HFFc6 (cell line): ENCODE measurements at regions not wholly inside any gene's neighbourhood (a gene's known extent, or its start where the extent isn't known, plus 50 kb on each side); places are given as distances from the start of the nearest gene placed in this dataset.
A peak's percentile ranks its signal among the peaks of the same experiment; 100 is the strongest.

ENCODE experiments used
- DNase-seq: peaks from one replicate; pipeline ENCODE4 v3.0.0-alpha.2; 2018
- H3K27ac Mint-ChIP-seq: 2 replicates; pipeline ENCODE4 v1.8.0; 2020; ENCODE audit warnings: mild to moderate bottlenecking, mixed read lengths
- H3K27me3 Mint-ChIP-seq: 2 replicates; pipeline ENCODE4 v1.8.0; 2021; ENCODE audit warnings: mild to moderate bottlenecking, moderate library complexity, mixed read lengths; ENCODE audit not compliant: insufficient read depth
- H3K36me3 Mint-ChIP-seq: 2 replicates; pipeline ENCODE4 v1.8.0; 2021; ENCODE audit warnings: low read depth, mixed read lengths
- H3K4me1 Mint-ChIP-seq: 2 replicates; pipeline ENCODE4 v1.8.0; 2020; ENCODE audit warnings: low read depth, mixed read lengths
- H3K4me3 Mint-ChIP-seq: 2 replicates; pipeline ENCODE4 v1.8.0; 2020; ENCODE audit warnings: mild to moderate bottlenecking, moderate library complexity, mixed read lengths
- H3K9me3 Mint-ChIP-seq: 2 replicates; pipeline ENCODE4 v1.8.0; 2020; ENCODE audit warnings: mild to moderate bottlenecking, mixed read lengths
- TF ChIP-seq, protein P1 (sequence below): fragments of 200-600 bp; sonication (generic); IDR thresholded peaks from 2 replicates; pipeline ENCODE4 v1.5.0; 2021; ENCODE audit warnings: antibody characterized with exemption, mild to moderate bottlenecking

DNA sequence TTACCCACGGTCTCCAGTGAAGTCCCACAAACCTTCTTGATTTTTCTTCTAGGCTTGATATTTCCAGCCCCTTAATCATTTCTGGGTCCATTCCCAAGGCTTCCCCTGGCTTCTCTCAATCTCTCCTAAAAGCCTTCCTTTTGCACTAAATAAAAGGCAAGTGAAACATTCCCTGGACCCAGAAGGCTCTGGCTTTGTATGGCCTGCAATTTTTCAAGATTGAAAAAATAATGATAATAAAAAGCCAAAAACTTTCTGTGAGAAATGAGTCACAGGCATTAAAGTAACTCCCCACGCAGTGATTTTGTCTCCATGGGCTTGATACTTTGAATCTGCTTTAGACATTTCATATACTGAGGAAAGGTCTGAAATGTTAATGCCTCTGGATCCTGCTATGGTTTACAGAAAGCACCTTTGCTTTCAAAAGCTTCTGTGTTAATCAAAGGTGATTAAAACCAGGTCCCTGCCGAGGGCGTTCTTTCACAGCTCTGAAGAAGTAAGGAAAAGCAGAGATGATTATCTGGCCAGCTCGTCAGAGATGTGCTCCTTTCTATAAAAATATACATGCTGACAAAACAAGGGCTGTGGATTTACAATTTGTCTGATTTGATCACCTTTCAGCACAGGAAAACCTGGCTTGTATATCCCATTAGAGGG is 118.9 kb upstream of the TMEM72 start:
- Mint-ChIP-seq H3K36me3 (no peaks in the 10 kb centered on the region), H3K9me3 (no peaks in the 10 kb centered on the region), H3K27ac (no peak overlapping the region), H3K4me3 (no peak overlapping the region), H3K27me3 (peaks cover 2% of the 10 kb centered on the region), H3K4me1 (peaks cover 18% of the 10 kb centered on the region)
- no peak for DNase-seq
- TF ChIP-seq, protein P1, sequence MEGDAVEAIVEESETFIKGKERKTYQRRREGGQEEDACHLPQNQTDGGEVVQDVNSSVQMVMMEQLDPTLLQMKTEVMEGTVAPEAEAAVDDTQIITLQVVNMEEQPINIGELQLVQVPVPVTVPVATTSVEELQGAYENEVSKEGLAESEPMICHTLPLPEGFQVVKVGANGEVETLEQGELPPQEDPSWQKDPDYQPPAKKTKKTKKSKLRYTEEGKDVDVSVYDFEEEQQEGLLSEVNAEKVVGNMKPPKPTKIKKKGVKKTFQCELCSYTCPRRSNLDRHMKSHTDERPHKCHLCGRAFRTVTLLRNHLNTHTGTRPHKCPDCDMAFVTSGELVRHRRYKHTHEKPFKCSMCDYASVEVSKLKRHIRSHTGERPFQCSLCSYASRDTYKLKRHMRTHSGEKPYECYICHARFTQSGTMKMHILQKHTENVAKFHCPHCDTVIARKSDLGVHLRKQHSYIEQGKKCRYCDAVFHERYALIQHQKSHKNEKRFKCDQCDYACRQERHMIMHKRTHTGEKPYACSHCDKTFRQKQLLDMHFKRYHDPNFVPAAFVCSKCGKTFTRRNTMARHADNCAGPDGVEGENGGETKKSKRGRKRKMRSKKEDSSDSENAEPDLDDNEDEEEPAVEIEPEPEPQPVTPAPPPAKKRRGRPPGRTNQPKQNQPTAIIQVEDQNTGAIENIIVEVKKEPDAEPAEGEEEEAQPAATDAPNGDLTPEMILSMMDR, result no peak

DNA sequence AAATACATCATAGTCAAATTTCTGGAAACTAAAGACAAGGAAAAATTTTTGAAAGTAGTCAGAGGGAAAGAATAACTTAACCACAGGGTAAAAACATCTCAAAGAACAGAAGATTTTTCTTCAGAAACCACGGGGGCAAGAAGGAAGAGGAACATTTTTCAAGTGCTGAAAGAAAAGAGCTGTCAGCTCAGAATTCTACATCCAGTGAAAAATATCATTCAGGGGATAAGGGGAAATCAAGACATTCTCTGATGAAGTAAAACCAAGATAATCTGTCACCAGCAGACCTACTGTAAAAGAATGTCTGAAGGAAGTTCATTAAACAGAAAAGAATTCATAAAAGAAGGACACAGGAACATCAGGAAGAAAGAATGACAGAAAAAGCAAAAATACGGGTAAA is 111.2 kb upstream of the TMEM72 start:
- no peaks in the 10 kb centered on the region for H3K9me3 Mint-ChIP-seq
- no peak overlapping the region; the same call in 1 of the 2 replicates for H3K4me3 Mint-ChIP-seq
- no peaks in the 10 kb centered on the region for H3K36me3 Mint-ChIP-seq
- H3K4me1 Mint-ChIP-seq, result peaks cover 68% of the 10 kb centered on the region
- TF ChIP-seq, protein P1, result no peak
- H3K27me3 Mint-ChIP-seq, result no peaks in the 10 kb centered on the region; the same call in 1 of the 2 replicates
- peak overlapping the region; percentile 27 for H3K27ac Mint-ChIP-seq
- no peak for DNase-seq

DNA sequence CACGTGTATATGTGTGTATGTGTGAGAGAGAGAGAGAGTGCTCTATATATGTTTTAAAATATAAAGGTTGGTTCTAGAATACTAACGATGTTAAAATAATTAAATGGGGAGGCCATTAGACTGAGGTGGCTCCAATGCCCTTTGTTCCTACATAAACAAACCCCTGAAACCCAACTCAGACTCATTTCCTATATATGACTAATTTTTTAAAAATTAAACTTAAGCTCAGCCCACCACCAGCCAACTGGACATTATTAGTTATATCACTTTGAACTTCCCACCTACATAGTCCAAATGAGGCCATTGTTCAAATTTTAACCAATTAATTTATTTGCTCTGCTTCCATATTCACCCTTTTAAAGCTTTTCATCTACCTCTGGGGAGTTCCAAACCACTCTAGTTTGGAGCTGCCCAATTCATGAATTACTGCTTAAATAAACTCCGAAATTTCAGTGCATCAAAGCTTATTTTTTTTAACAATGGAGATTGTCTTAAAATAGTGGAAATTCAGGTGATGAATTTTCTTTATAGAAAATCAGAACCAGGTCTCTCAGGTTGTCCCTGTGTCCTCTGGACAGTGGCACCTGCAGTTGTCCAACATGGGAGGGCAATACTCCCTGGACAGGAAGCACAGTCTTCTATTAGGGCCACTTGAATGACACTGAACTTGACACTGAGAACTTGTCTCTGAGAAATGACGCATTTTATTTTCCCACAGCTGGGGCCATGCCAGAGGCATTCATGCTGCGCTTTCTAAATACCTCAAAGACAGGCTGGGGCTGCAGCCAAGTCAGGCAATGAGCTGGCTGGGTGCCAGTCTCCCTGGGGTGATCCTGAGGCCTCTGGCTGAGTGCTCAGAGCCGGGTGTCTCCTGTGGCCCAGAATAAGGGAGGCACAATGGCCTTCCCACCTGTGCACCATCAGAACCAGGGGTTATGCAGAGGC is 109.5 kb upstream of the TMEM72 start:
- H3K36me3 Mint-ChIP-seq, result no peaks in the 10 kb centered on the region
- TF ChIP-seq, protein P1, result no peak
- DNase-seq, result peak; percentile 96
- H3K4me1 Mint-ChIP-seq, result peaks cover 57% of the 10 kb centered on the region
- peak overlapping the region; percentile 85 for H3K27ac Mint-ChIP-seq
- H3K27me3 Mint-ChIP-seq, result no peaks in the 10 kb centered on the region; the same call in 1 of the 2 replicates
- H3K9me3 Mint-ChIP-seq, result no peaks in the 10 kb centered on the region
- peak overlapping the region; percentile 75 for H3K4me3 Mint-ChIP-seq

DNA sequence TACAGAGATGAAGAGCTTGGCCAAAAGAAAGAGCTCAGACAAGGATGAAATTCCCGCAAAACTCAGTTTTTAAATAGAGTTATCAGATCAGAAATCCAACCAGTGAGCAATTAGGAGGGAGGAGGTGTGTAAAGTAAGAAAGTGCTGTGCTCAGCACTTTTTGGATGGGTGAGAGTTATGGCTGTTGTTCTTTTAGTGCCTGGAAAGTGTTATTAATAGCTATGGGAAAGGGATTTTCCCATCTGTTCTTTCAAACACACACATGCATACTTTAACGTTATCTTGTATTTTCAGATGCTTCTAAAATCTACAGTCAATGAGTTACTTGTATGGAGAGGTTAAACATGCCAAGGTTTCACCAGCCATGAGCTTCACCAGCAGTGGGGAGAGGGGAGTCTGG is 107.3 kb upstream of the TMEM72 start:
- H3K27me3 Mint-ChIP-seq, result no peaks in the 10 kb centered on the region; the same call in 1 of the 2 replicates
- H3K27ac Mint-ChIP-seq, result no peak overlapping the region
- no peaks in the 10 kb centered on the region for H3K36me3 Mint-ChIP-seq
- TF ChIP-seq, protein P1, result no peak
- no peak overlapping the region for H3K4me3 Mint-ChIP-seq
- no peaks in the 10 kb centered on the region for H3K9me3 Mint-ChIP-seq
- H3K4me1 Mint-ChIP-seq, result peaks cover 58% of the 10 kb centered on the region
- no peak for DNase-seq

DNA sequence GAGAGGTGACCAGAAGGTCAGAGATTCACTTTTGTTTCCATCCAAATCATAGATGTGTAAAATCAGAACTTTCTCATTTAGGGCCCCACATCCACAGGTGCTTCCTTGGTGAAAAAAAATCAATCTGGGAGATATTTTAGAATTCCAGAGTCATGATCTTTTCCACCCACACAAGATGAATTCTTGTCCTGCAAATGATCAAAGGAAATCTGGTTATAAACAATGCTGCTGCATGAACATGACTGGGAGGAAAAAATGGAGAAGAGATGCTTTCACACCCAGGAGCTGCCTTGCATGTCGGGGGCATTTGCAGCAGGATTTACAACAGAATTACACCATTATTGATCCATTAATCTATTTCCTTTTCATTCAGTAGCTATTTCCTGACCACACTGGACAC is 106.5 kb upstream of the TMEM72 start:
- Mint-ChIP-seq H3K27me3 (no peaks in the 10 kb centered on the region; the same call in 1 of the 2 replicates), H3K27ac (no peak overlapping the region), H3K9me3 (no peaks in the 10 kb centered on the region), H3K4me1 (peaks cover 64% of the 10 kb centered on the region), H3K36me3 (no peaks in the 10 kb centered on the region), H3K4me3 (no peak overlapping the region)
- DNase-seq, result no peak
- TF ChIP-seq, protein P1, result no peak
